ENCODE measurements at regions not wholly inside any gene's neighbourhood (a gene's known extent, or its start where the extent isn't known, plus 50 kb on each side); places are given as distances from the start of the nearest gene placed in this dataset.

DNA sequence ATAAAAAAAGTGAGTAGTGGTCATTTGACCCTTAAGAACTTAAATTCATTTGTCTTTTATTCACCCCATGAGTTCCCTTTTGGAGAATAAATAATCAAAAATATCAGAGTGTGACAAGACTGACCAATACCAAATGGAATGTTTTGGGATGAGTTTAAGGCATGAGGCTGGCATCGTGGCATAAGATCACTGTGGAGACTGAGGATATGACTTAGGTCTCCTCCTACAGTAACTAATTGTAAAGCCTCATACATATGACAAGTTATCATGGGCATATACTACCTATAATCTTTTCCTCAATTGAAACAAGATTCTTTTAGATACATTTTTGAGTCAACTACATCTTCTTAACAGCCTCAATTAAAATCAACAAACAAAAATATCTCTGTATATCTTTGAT, 782.0 kb downstream of the SLITRK1 start:
- TF ChIP-seq EZH2phosphoT487 (IDR thresholded peaks at IDR 0.05; ENCODE audit: low read depth, severe bottlenecking, unreplicated experiment) (no peak), EZH2 (IDR thresholded peaks at IDR 0.05; ENCODE audit: borderline replicate concordance) (no peak)
- TF ChIP-seq, protein P1, sequence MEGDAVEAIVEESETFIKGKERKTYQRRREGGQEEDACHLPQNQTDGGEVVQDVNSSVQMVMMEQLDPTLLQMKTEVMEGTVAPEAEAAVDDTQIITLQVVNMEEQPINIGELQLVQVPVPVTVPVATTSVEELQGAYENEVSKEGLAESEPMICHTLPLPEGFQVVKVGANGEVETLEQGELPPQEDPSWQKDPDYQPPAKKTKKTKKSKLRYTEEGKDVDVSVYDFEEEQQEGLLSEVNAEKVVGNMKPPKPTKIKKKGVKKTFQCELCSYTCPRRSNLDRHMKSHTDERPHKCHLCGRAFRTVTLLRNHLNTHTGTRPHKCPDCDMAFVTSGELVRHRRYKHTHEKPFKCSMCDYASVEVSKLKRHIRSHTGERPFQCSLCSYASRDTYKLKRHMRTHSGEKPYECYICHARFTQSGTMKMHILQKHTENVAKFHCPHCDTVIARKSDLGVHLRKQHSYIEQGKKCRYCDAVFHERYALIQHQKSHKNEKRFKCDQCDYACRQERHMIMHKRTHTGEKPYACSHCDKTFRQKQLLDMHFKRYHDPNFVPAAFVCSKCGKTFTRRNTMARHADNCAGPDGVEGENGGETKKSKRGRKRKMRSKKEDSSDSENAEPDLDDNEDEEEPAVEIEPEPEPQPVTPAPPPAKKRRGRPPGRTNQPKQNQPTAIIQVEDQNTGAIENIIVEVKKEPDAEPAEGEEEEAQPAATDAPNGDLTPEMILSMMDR (IDR thresholded peaks at IDR 0.05; ENCODE audit: poor library complexity), result no peak
- Histone ChIP-seq H3K4me2 (no peak overlapping the region), H3K79me2 (no peaks in the 10 kb centered on the region), H3K9me2 (replicated peaks; ENCODE audit: insufficient read depth) (no peaks in the 10 kb centered on the region), H2AFZ (no peak overlapping the region), H3K36me3 (replicated peaks; ENCODE audit: insufficient read depth, low read depth) (no peaks in the 10 kb centered on the region), H3K4me3 (no peak overlapping the region), H3K27me3 (no peaks in the 10 kb centered on the region), H3K27ac (no peak overlapping the region), H3K4me1 (ENCODE audit: insufficient read depth) (no peaks in the 10 kb centered on the region), H4K20me1 (ENCODE audit: insufficient read depth, poor library complexity, severe bottlenecking) (no peaks in the 10 kb centered on the region), H3K9me3 (ENCODE audit: low read depth) (no peaks in the 10 kb centered on the region)
- no peak for DNase-seq (ENCODE audit: low spot score)
- WGBS (ENCODE audit: low lambda C conversion rate, missing lambda C conversion rate), result 57% methylated on average over 1 of the region's 1 CpG

DNA sequence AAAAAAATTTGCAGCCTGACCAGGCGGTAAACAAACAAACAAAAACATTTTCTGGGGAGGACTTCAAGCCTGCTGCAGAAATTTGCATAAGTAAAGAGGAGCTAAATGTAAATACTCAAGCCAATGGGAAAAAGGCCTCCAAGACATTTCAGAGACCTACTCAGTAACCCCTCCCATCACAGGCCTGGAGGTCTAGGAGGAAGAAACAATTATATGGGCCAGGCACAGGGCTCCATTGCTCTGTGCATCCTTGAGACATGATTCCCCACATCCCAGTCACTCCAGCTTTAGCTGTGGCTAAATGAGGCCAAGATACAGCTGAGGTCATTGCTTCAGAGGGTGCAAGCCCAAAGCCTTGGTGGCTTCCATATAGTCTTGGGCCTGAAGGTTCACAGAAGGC, 793.4 kb downstream of the SLITRK1 start:
- H3K4me1 ChIP-seq (ENCODE audit: insufficient read depth), result no peaks in the 10 kb centered on the region
- WGBS (ENCODE audit: low lambda C conversion rate, missing lambda C conversion rate), result 100% methylated on average over 1 of the region's 1 CpG
- TF ChIP-seq EZH2phosphoT487 (IDR thresholded peaks at IDR 0.05; ENCODE audit: low read depth, severe bottlenecking, unreplicated experiment) (no peak), EZH2 (IDR thresholded peaks at IDR 0.05; ENCODE audit: borderline replicate concordance) (no peak)
- TF ChIP-seq, protein P1 (IDR thresholded peaks at IDR 0.05; ENCODE audit: poor library complexity), result no peak
- no peaks in the 10 kb centered on the region for H4K20me1 ChIP-seq (ENCODE audit: insufficient read depth, poor library complexity, severe bottlenecking)
- no peaks in the 10 kb centered on the region for H3K36me3 ChIP-seq (replicated peaks; ENCODE audit: insufficient read depth, low read depth)
- H3K4me3 ChIP-seq, result no peak overlapping the region
- H3K79me2 ChIP-seq, result no peaks in the 10 kb centered on the region
- H3K4me2 ChIP-seq, result no peak overlapping the region
- no peaks in the 10 kb centered on the region for H3K9me3 ChIP-seq (ENCODE audit: low read depth)
- no peak overlapping the region for H2AFZ ChIP-seq
- H3K27me3 ChIP-seq, result no peaks in the 10 kb centered on the region
- H3K27ac ChIP-seq, result no peak overlapping the region
- no peak for DNase-seq (ENCODE audit: low spot score)
- no peaks in the 10 kb centered on the region for H3K9me2 ChIP-seq (replicated peaks; ENCODE audit: insufficient read depth)

DNA sequence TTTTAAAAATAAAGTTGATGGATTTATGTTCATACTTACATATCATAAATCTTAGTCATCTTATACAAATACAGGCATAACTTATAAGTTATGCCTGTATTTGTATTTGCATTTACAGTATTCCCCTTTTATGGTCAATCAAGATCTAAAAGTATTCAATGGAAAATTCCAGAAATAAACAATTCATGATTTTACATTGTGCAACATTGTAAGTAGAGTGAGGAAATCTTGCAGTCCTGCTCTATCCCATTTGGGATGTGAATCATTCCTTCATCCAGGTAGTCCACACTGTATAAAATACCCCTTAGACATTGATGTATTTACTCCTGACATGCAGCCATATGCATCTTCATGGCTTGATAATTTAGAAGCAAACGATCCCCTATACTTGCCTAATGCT, 795.3 kb downstream of the SLITRK1 start:
- Histone ChIP-seq H3K4me2 (no peak overlapping the region), H3K4me3 (no peak overlapping the region), H3K9me2 (replicated peaks; ENCODE audit: insufficient read depth) (no peaks in the 10 kb centered on the region), H3K9me3 (ENCODE audit: low read depth) (no peaks in the 10 kb centered on the region), H3K4me1 (ENCODE audit: insufficient read depth) (no peaks in the 10 kb centered on the region), H3K36me3 (replicated peaks; ENCODE audit: insufficient read depth, low read depth) (no peaks in the 10 kb centered on the region), H3K27ac (no peak overlapping the region), H4K20me1 (ENCODE audit: insufficient read depth, poor library complexity, severe bottlenecking) (no peaks in the 10 kb centered on the region), H3K27me3 (no peaks in the 10 kb centered on the region), H2AFZ (no peak overlapping the region), H3K79me2 (no peaks in the 10 kb centered on the region)
- TF ChIP-seq EZH2 (IDR thresholded peaks at IDR 0.05; ENCODE audit: borderline replicate concordance), result no peak
- TF ChIP-seq, protein P1 (IDR thresholded peaks at IDR 0.05; ENCODE audit: poor library complexity), result no peak
- TF ChIP-seq EZH2phosphoT487 (IDR thresholded peaks at IDR 0.05; ENCODE audit: low read depth, severe bottlenecking, unreplicated experiment), result no peak
- DNase-seq (ENCODE audit: low spot score), result no peak
- 90% methylated on average over 1 of the region's 1 CpG for WGBS (ENCODE audit: low lambda C conversion rate, missing lambda C conversion rate)

GRCh38 chr13:83086088-83086487, 796.2 kb downstream of the SLITRK1 start:
- Histone ChIP-seq H3K36me3 (replicated peaks; ENCODE audit: insufficient read depth, low read depth) (no peaks in the 10 kb centered on the region), H3K9me3 (ENCODE audit: low read depth) (no peaks in the 10 kb centered on the region), H3K27ac (no peak overlapping the region), H2AFZ (no peak overlapping the region), H3K27me3 (no peaks in the 10 kb centered on the region), H3K4me3 (no peak overlapping the region), H4K20me1 (ENCODE audit: insufficient read depth, poor library complexity, severe bottlenecking) (no peaks in the 10 kb centered on the region), H3K4me2 (no peak overlapping the region), H3K9me2 (replicated peaks; ENCODE audit: insufficient read depth) (no peaks in the 10 kb centered on the region), H3K79me2 (no peaks in the 10 kb centered on the region), H3K4me1 (ENCODE audit: insufficient read depth) (no peaks in the 10 kb centered on the region)
- TF ChIP-seq, protein P1 (IDR thresholded peaks at IDR 0.05; ENCODE audit: poor library complexity), result no peak
- TF ChIP-seq EZH2phosphoT487 (IDR thresholded peaks at IDR 0.05; ENCODE audit: low read depth, severe bottlenecking, unreplicated experiment) (no peak), EZH2 (IDR thresholded peaks at IDR 0.05; ENCODE audit: borderline replicate concordance) (no peak)
- DNase-seq (ENCODE audit: low spot score), result no peak

All from hepatocyte (in vitro differentiated cells).